Esophagus muscularis mucosa (tissue), 4 donors: ENCODE measurements at regions not wholly inside any gene's neighbourhood (a gene's known extent, or its start where the extent isn't known, plus 50 kb on each side); places are given as distances from the start of the nearest gene placed in this dataset.

Source experiments
- EP300 ChIP-seq: sonication (generic); formaldehyde crosslinking; IDR thresholded peaks from one replicate; pipeline ENCODE4 v1.6.1; 2017; ENCODE audit warnings: antibody characterized with exemption
- POLR2A ChIP-seq: fragments of 450-650 bp; IDR thresholded peaks from one replicate; pipeline ENCODE4 v1.6.1; 2017; ENCODE audit warnings: antibody characterized with exemption, moderate library complexity, mild to moderate bottlenecking, low read depth
- POLR2AphosphoS5 ChIP-seq, 2 donors: sonication (generic); formaldehyde crosslinking; IDR thresholded peaks; one replicate each; pipeline ENCODE4 v1.6.1; 2017; ENCODE audit warnings: antibody characterized with exemption in 2 of 2
- TF ChIP-seq, protein P1 (sequence below), 3 experiments: fragments of 200-600 bp in 2 of 3; fragments of 450-650 bp in 1 of 3; sonication (generic) in 2 of 3; IDR thresholded peaks; one replicate each; pipeline ENCODE4 v1.5.1; 2017 to 2019; ENCODE audit warnings: antibody characterized with exemption in 3 of 3, mild to moderate bottlenecking in 2 of 3, moderate library complexity in 1 of 3

DNA sequence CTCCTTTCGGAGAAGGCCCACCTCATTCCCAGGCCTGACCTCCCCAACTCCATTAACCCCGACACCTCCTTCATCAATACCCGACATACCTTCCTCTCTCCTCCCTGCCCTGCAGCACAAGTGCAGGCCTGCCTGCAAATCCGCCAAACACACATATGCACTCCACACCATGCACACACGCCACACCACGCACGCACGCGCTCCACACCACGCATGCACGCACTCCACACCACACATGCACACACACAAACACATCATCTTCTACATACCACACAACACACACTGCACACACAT, 629.6 kb downstream of the TBC1D22A start:
- TF ChIP-seq, protein P1, sequence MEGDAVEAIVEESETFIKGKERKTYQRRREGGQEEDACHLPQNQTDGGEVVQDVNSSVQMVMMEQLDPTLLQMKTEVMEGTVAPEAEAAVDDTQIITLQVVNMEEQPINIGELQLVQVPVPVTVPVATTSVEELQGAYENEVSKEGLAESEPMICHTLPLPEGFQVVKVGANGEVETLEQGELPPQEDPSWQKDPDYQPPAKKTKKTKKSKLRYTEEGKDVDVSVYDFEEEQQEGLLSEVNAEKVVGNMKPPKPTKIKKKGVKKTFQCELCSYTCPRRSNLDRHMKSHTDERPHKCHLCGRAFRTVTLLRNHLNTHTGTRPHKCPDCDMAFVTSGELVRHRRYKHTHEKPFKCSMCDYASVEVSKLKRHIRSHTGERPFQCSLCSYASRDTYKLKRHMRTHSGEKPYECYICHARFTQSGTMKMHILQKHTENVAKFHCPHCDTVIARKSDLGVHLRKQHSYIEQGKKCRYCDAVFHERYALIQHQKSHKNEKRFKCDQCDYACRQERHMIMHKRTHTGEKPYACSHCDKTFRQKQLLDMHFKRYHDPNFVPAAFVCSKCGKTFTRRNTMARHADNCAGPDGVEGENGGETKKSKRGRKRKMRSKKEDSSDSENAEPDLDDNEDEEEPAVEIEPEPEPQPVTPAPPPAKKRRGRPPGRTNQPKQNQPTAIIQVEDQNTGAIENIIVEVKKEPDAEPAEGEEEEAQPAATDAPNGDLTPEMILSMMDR (IDR thresholded peaks at IDR 0.05): no peak
- TF ChIP-seq POLR2A (no peak), EP300 (no peak), POLR2AphosphoS5 (IDR thresholded peaks at IDR 0.05) (no peak)
